ENCODE measurements at regions not wholly inside any gene's neighbourhood (a gene's known extent, or its start where the extent isn't known, plus 50 kb on each side); places are given as distances from the start of the nearest gene placed in this dataset.
"Not testable (repeated sequence)": the region's sequence is repeated elsewhere in the genome, so short reads cannot be mapped to it uniquely, and the experiment has no call there.

DNA sequence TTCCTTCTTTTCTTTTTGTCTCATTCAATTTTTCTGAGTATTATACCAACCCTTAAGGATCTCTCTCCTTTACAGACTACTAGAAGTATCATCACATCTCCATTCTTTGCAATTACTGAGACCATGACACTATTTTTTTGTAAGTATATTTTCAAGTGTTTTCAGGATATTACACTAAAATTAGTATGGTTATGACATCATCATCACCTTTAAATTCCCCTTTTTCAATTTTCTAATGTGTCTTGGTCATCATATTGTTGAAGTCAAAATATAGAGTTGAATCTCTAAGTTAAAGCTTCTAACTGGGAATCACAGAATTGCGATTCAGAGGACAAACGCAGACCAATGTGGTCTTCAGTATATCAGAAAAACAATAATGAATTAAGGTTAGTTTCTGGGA lies 1475.1 kb downstream of the OTOL1 start:
- Histone ChIP-seq H2AFZ (ENCODE audit: low read length) (no peak overlapping the region), H3K4me2 (ENCODE audit: insufficient read depth, low read length) (no peak overlapping the region), H3K4me1 (ENCODE audit: insufficient read depth, low read length) (no peaks in the 10 kb centered on the region), H3K36me3 (ENCODE audit: insufficient read depth, low read length) (no peaks in the 10 kb centered on the region), H3K27me3 (ENCODE audit: insufficient read depth, low read length) (no peaks in the 10 kb centered on the region), H3K4me3 (ENCODE audit: insufficient read depth, low read length) (no peak overlapping the region), H3K9me3 (ENCODE audit: low read depth, low read length) (no peaks in the 10 kb centered on the region), H3K27ac (ENCODE audit: low read depth, low read length) (no peak overlapping the region), H3K79me2 (ENCODE audit: insufficient read depth, low read length) (no peaks in the 10 kb centered on the region), H4K20me1 (ENCODE audit: insufficient read depth, low read length) (no peaks in the 10 kb centered on the region)
- TF ChIP-seq, protein P1, sequence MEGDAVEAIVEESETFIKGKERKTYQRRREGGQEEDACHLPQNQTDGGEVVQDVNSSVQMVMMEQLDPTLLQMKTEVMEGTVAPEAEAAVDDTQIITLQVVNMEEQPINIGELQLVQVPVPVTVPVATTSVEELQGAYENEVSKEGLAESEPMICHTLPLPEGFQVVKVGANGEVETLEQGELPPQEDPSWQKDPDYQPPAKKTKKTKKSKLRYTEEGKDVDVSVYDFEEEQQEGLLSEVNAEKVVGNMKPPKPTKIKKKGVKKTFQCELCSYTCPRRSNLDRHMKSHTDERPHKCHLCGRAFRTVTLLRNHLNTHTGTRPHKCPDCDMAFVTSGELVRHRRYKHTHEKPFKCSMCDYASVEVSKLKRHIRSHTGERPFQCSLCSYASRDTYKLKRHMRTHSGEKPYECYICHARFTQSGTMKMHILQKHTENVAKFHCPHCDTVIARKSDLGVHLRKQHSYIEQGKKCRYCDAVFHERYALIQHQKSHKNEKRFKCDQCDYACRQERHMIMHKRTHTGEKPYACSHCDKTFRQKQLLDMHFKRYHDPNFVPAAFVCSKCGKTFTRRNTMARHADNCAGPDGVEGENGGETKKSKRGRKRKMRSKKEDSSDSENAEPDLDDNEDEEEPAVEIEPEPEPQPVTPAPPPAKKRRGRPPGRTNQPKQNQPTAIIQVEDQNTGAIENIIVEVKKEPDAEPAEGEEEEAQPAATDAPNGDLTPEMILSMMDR (IDR thresholded peaks at IDR 0.05; ENCODE audit: extremely low read depth, low read depth, low read length) = no peak
- no peak for DNase-seq (ENCODE audit: insufficient read length, low spot score, missing footprints)

DNA sequence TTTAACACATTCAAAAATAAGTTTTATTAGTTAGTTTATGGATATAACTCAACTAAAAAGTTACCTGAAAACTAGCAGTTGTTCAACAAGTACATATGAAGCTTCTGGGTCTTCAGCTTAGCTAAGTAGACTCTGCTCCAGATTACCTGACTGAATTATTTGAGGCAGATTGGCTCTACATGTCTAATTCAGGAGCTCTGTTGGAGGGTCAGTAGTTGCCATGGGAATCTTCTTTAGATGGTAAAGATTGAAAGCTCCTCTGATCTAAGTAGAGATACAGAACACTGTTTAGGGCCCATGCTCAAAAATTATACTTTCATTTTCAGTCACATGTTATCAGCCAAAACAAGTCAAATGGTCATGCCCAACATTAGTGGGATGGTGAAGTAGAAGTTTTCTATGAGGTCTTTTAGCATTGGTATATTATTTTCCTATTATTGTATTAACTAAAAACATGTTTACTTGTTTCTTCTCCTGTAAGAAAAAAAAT lies 1476.9 kb downstream of the OTOL1 start:
- DNase-seq (ENCODE audit: insufficient read length, low spot score, missing footprints) = no peak
- H2AFZ ChIP-seq (ENCODE audit: low read length) = no peak overlapping the region
- H3K36me3 ChIP-seq (ENCODE audit: insufficient read depth, low read length) = no peaks in the 10 kb centered on the region
- H3K79me2 ChIP-seq (ENCODE audit: insufficient read depth, low read length) = no peaks in the 10 kb centered on the region
- H3K27ac ChIP-seq (ENCODE audit: low read depth, low read length) = no peak overlapping the region
- no peak overlapping the region for H3K4me3 ChIP-seq (ENCODE audit: insufficient read depth, low read length)
- H3K9me3 ChIP-seq (ENCODE audit: low read depth, low read length) = no peaks in the 10 kb centered on the region
- TF ChIP-seq, protein P1 (IDR thresholded peaks at IDR 0.05; ENCODE audit: extremely low read depth, low read depth, low read length) = no peak
- no peaks in the 10 kb centered on the region for H3K4me1 ChIP-seq (ENCODE audit: insufficient read depth, low read length)
- H3K4me2 ChIP-seq (ENCODE audit: insufficient read depth, low read length) = no peak overlapping the region
- no peaks in the 10 kb centered on the region for H4K20me1 ChIP-seq (ENCODE audit: insufficient read depth, low read length)
- H3K27me3 ChIP-seq (ENCODE audit: insufficient read depth, low read length) = no peaks in the 10 kb centered on the region

DNA sequence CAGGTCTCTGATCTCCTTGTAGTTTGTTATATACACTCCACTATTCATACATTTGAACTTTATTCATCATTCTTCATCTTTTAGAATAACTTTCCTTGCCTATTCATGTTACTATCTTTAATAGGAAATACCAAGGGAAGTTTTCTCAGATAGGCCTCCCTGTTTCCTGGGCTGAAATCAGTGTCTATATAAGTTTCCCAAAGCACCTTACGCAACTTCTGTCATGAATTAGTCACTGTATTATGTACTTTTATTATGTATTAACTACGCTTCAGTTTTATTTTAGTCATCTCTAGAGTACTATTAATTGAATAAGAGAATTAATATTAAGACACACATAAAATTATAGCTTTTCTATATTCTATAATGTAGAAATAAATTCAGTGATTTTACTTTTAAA lies 1481.5 kb downstream of the OTOL1 start:
- Histone ChIP-seq H3K4me3 (ENCODE audit: insufficient read depth, low read length) (no peak overlapping the region), H4K20me1 (ENCODE audit: insufficient read depth, low read length) (no peaks in the 10 kb centered on the region), H3K27me3 (ENCODE audit: insufficient read depth, low read length) (no peaks in the 10 kb centered on the region), H3K36me3 (ENCODE audit: insufficient read depth, low read length) (no peaks in the 10 kb centered on the region), H3K9me3 (ENCODE audit: low read depth, low read length) (no peaks in the 10 kb centered on the region), H2AFZ (ENCODE audit: low read length) (no peak overlapping the region), H3K79me2 (ENCODE audit: insufficient read depth, low read length) (no peaks in the 10 kb centered on the region), H3K4me1 (ENCODE audit: insufficient read depth, low read length) (no peaks in the 10 kb centered on the region), H3K4me2 (ENCODE audit: insufficient read depth, low read length) (no peak overlapping the region), H3K27ac (ENCODE audit: low read depth, low read length) (no peak overlapping the region)
- no peak for DNase-seq (ENCODE audit: insufficient read length, low spot score, missing footprints)
- TF ChIP-seq, protein P1 (IDR thresholded peaks at IDR 0.05; ENCODE audit: extremely low read depth, low read depth, low read length) = no peak

DNA sequence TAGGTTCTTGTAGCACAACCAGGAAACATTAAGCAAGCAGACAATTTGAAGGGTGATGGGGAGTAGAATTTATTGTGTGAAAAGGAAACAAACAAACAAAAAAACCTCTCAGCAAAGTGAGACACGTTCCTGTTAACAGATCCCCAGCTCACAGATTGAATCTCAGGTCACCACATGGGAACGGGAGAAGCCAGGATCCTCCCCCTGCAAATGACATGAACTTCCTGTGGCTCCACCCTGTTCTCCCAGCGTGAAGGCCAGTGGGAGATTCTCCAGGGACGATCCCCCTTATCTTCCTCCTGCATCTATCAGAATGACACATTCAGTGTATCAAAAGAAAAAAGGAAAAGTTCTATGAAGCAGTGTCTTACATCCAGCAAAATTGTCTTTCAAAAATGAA lies 1488.1 kb downstream of the OTOL1 start:
- H3K79me2 ChIP-seq (ENCODE audit: insufficient read depth, low read length) = no peaks in the 10 kb centered on the region
- TF ChIP-seq, protein P1 (IDR thresholded peaks at IDR 0.05; ENCODE audit: extremely low read depth, low read depth, low read length) = no peak
- H3K4me1 ChIP-seq (ENCODE audit: insufficient read depth, low read length) = no peaks in the 10 kb centered on the region
- H3K27ac ChIP-seq (ENCODE audit: low read depth, low read length) = no peak overlapping the region
- H3K4me2 ChIP-seq (ENCODE audit: insufficient read depth, low read length) = no peak overlapping the region
- no peak overlapping the region for H2AFZ ChIP-seq (ENCODE audit: low read length)
- H3K9me3 ChIP-seq (ENCODE audit: low read depth, low read length) = no peaks in the 10 kb centered on the region
- H4K20me1 ChIP-seq (ENCODE audit: insufficient read depth, low read length) = no peaks in the 10 kb centered on the region
- H3K27me3 ChIP-seq (ENCODE audit: insufficient read depth, low read length) = no peaks in the 10 kb centered on the region
- H3K4me3 ChIP-seq (ENCODE audit: insufficient read depth, low read length) = no peak overlapping the region
- DNase-seq (ENCODE audit: insufficient read length, low spot score, missing footprints) = no peak
- H3K36me3 ChIP-seq (ENCODE audit: insufficient read depth, low read length) = no peaks in the 10 kb centered on the region

DNA sequence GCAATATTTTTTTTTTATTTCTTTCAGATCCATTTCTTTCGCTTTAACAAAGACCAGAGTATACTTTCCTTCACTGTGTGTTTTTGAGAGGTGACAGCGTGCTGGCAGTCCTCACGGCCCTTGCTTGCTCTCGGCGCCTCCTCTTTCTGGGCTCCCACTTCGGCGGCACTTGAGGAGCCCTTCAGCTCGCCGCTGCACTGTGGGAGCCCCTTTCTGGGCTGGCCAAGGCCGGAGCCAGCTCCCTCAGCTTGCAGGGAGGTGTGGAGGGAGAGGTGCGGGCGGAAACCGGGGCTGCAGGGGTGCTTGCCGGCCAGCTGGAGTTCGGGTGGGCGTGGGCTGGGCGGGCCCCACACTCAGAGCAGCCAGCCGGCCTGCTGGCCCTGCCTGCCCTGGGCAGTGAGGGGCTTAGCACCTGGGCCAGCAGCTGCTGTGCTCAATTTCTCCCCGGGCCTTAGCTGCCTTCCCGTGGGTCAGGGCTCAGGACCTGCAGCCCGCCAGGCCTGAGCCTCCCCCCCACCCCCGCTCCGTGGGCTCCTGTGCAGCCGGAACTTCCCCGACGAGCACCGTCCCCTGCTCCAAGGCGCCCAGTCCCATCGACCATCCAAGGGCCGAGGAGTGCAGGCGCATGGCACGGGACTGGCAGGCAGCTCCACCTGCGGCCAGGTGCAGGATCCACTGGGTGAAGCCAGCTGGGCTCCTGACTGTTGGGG lies 1490.6 kb downstream of the OTOL1 start:
- H3K9me3 ChIP-seq (ENCODE audit: low read depth, low read length); H3K27me3 ChIP-seq (ENCODE audit: insufficient read depth, low read length); H3K4me2 ChIP-seq (ENCODE audit: insufficient read depth, low read length); H3K4me1 ChIP-seq (ENCODE audit: insufficient read depth, low read length); H3K36me3 ChIP-seq (ENCODE audit: insufficient read depth, low read length); H3K27ac ChIP-seq (ENCODE audit: low read depth, low read length); H3K4me3 ChIP-seq (ENCODE audit: insufficient read depth, low read length); H2AFZ ChIP-seq (ENCODE audit: low read length); H4K20me1 ChIP-seq (ENCODE audit: insufficient read depth, low read length); DNase-seq (ENCODE audit: insufficient read length, low spot score, missing footprints); H3K79me2 ChIP-seq (ENCODE audit: insufficient read depth, low read length): not testable (repeated sequence)

Measured in osteoblast (primary cell).